HG03521 (cell line): ENCODE measurements at regions not wholly inside any gene's neighbourhood (a gene's known extent, or its start where the extent isn't known, plus 50 kb on each side); places are given as distances from the start of the nearest gene placed in this dataset.

Experiments used
- ATAC-seq: cut with Tn5 transposase; IDR thresholded peaks from one replicate; pipeline ENCODE4 v1.9.1; 2021; ENCODE audit warnings: mild to moderate bottlenecking, moderate library complexity; ENCODE audit not compliant: unreplicated experiment

DNA sequence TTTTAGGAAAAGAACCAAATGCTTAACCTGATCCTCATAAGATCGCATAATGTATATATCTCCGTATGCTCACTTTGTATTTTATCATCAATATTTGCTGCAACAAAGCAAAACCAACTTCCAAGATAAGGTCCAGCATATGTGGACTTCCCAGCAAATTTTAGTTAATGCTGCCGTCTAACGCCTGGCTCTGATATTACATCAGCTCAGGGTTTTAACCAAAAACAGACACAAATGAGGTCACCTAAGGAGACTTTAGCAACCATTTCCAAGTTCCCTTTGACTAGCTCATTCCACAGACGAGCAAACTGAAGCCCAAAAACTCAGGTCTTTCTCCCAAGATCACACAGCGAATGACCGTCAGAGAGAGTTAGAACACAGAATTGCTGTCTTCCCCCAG, 59.4 kb upstream of the UCN3 start:
- no peak for ATAC-seq

DNA sequence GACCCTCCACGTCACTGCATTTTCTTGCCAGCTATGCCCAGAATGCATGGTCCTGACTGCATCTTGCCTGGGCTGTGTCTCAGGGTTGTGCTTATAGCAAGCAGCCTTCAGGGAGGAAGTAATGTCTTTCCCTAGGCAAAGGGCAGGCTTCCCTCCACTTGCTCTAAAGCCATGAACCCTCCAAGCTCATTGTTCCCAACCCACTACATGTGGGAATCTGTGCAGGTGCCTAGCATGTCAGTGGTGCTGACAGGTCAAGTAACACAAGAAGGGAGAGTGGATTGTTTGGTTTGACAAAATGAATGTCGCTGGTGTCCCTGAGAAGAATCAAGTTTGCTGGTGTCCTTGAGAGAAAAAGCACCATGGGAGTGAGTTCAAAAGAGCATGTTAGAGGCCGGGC, 53.9 kb upstream of the UCN3 start:
- no peak for ATAC-seq

DNA sequence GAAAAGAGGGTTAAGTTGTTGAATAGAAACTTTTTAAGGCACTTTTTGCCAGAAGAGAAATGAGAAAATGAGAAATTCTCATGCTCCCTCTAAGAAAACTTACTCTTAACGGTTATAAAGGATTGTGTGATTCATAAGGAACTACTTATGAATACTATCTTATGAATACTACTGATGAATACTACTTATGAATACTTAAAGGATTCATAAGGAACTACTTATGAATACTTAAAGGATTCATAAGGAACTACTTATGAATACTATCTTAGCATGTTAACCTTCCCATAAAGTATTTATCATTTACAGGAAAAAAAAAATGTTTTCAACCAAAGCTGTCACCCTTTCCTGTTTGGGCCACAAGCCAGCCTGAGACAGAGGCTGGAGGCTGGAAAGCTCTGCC, 53.1 kb upstream of the UCN3 start:
- no peak for ATAC-seq

DNA sequence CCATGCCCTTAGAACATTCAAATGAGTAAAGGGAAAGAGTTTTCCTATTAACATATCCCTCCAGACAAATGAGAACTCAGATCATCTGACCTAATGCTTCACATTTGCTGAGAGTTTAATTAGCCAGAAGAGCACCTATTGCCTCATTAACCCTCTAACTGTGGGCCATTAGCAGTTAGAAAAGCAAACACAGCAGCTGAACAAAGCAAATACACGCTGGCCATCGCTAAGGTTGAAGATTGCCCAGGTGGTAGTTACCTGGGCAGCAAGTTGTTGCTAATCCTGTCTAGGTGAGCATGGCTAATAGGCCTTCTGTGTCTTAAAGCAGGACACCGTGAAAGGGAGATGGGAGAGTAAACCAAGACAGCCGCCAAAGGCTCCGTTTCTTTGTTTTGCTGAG, 49.9 kb upstream of the UCN3 start:
- ATAC-seq: no peak
